Brain microvascular endothelial cell (primary cell): ENCODE measurements at regions not wholly inside any gene's neighbourhood (a gene's known extent, or its start where the extent isn't known, plus 50 kb on each side); places are given as distances from the start of the nearest gene placed in this dataset.

Source experiments
- DNase-seq: peaks from one replicate; pipeline ENCODE4 v3.0.0-alpha.2; 2020
- H3K27ac ChIP-seq: fragments of 250-450 bp; sonication (Bioruptor Pico); 2 replicates; pipeline ENCODE4 v1.5.1; 2020; ENCODE audit warnings: mild to moderate bottlenecking, moderate library complexity
- H3K27me3 ChIP-seq: fragments of 250-450 bp; sonication (Bioruptor Pico); replicated peaks from 2 replicates; pipeline ENCODE4 v1.5.1; 2020; ENCODE audit warnings: mild to moderate bottlenecking
- H3K36me3 ChIP-seq: fragments of 250-450 bp; sonication (Bioruptor Pico); replicated peaks from 2 replicates; pipeline ENCODE4 v1.5.1; 2020; ENCODE audit warnings: mild to moderate bottlenecking
- H3K4me3 ChIP-seq: 2 replicates; pipeline ENCODE4 v1.5.1; 2011; ENCODE audit warnings: low read depth, mild to moderate bottlenecking, control low read depth, low read length, moderate library complexity
- CTCF ChIP-seq: IDR thresholded peaks from 2 replicates; pipeline ENCODE4 v1.5.1; 2011; ENCODE audit warnings: low read depth, mild to moderate bottlenecking, moderate library complexity, low read length, control low read depth, inconsistent platforms; ENCODE audit errors: missing control alignments
- in situ Hi-C: cut with HindIII; loops from 2 replicates; pipeline ENCODE4 v1.10.0; 2017; ENCODE audit warnings: low sequenced_read_pairs, low pct_ligation_motif_present

- Histone ChIP-seq H3K36me3 (no peaks in the 10 kb centered on the region), H3K27me3 (no peaks in the 10 kb centered on the region), H3K27ac (peak overlapping the region; percentile 98), H3K4me3 (no peak overlapping the region)
- in situ Hi-C loops, result no loop called here
- no peak for TF ChIP-seq CTCF
- peak; percentile 98 for DNase-seq
Measured at GRCh38 chr11:86743223-86744118, 56.9 kb upstream of the PRSS23 start.

- DNase-seq, result peak; percentile 87
- H3K27ac ChIP-seq, result peak overlapping the region; percentile 98
Measured at GRCh38 chr11:86741839-86742805, 58.2 kb upstream of the PRSS23 start.

GRCh38 chr11:86741484-86741835 is 58.9 kb upstream of the PRSS23 start:
- in situ Hi-C loops, result no loop called here
- no peak overlapping the region for H3K4me3 ChIP-seq
- no peaks in the 10 kb centered on the region for H3K27me3 ChIP-seq
- no peak for DNase-seq
- no peaks in the 10 kb centered on the region for H3K36me3 ChIP-seq
- peak overlapping the region; percentile 98 for H3K27ac ChIP-seq
- no peak for TF ChIP-seq CTCF

More at GRCh38 chr11:86741839-86742805, 58.2 kb upstream of the PRSS23 start:
- TF ChIP-seq CTCF, result no peak
- H3K27me3 ChIP-seq, result no peaks in the 10 kb centered on the region
- H3K4me3 ChIP-seq, result no peak overlapping the region
- in situ Hi-C loops, result no loop called here
- no peaks in the 10 kb centered on the region for H3K36me3 ChIP-seq

- no peaks in the 10 kb centered on the region for H3K27me3 ChIP-seq
- no peak overlapping the region for H3K4me3 ChIP-seq
- peak; percentile 95 for DNase-seq
- no peak for TF ChIP-seq CTCF
- in situ Hi-C loops, result no loop called here
- peak overlapping the region; percentile 98 for H3K27ac ChIP-seq
- no peaks in the 10 kb centered on the region for H3K36me3 ChIP-seq
Measured at GRCh38 chr11:86740628-86741483, 59.5 kb upstream of the PRSS23 start.

GRCh38 chr11:86738568-86738967 is 61.8 kb upstream of the PRSS23 start:
- Histone ChIP-seq H3K36me3 (no peaks in the 10 kb centered on the region), H3K27me3 (no peaks in the 10 kb centered on the region), H3K27ac (peak overlapping the region; percentile 51), H3K4me3 (no peak overlapping the region)
- no peak for DNase-seq
- TF ChIP-seq CTCF, result no peak
- in situ Hi-C loops, result no loop called here
